ENCODE measurements at regions not wholly inside any gene's neighbourhood (a gene's known extent, or its start where the extent isn't known, plus 50 kb on each side); places are given as distances from the start of the nearest gene placed in this dataset.
"Not testable (repeated sequence)": the region's sequence is repeated elsewhere in the genome, so short reads cannot be mapped to it uniquely, and the experiment has no call there.

GRCh38 chr2:51971136-51971535 is 939.2 kb upstream of the NRXN1 start:
- ATAC-seq, result no peak

GRCh38 chr2:51969347-51969746 is 937.4 kb upstream of the NRXN1 start:
- no peak for ATAC-seq

GRCh38 chr2:51960841-51961335 is 929.0 kb upstream of the NRXN1 start:
- ATAC-seq, result no peak

GRCh38 chr2:51960281-51960680 is 928.3 kb upstream of the NRXN1 start:
- ATAC-seq, result no peak

- no peak for ATAC-seq
Observed at GRCh38 chr2:51959696-51960095, 927.8 kb upstream of the NRXN1 start.

- ATAC-seq, result no peak
Observed at GRCh38 chr2:51953931-51954330, 922.0 kb upstream of the NRXN1 start.

- ATAC-seq, result no peak
Observed at GRCh38 chr2:51921076-51921475, 889.1 kb upstream of the NRXN1 start.

GRCh38 chr2:51920509-51920908 is 888.6 kb upstream of the NRXN1 start:
- no peak for ATAC-seq

GRCh38 chr2:51919395-51919794 is 887.5 kb upstream of the NRXN1 start:
- no peak for ATAC-seq

GRCh38 chr2:51918113-51918512 is 886.2 kb upstream of the NRXN1 start:
- no peak for ATAC-seq

- ATAC-seq, result no peak
Observed at GRCh38 chr2:51903728-51904127, 871.8 kb upstream of the NRXN1 start.

GRCh38 chr2:51899643-51900042 is 867.7 kb upstream of the NRXN1 start:
- no peak for ATAC-seq

GRCh38 chr2:51894584-51894983 is 862.7 kb upstream of the NRXN1 start:
- ATAC-seq, result not testable (repeated sequence)

- ATAC-seq, result no peak
Observed at GRCh38 chr2:51888120-51888519, 856.2 kb upstream of the NRXN1 start.

- ATAC-seq, result no peak
Observed at GRCh38 chr2:51881673-51882072, 849.7 kb upstream of the NRXN1 start.

GRCh38 chr2:51880153-51880552 is 848.2 kb upstream of the NRXN1 start:
- no peak for ATAC-seq

GRCh38 chr2:51866361-51866760 is 834.4 kb upstream of the NRXN1 start:
- no peak for ATAC-seq

GRCh38 chr2:51859260-51859659 is 827.3 kb upstream of the NRXN1 start:
- no peak for ATAC-seq

GRCh38 chr2:51855683-51856082 is 823.8 kb upstream of the NRXN1 start:
- ATAC-seq, result no peak

- no peak for ATAC-seq
Observed at GRCh38 chr2:51846796-51847195, 814.9 kb upstream of the NRXN1 start.

- ATAC-seq, result no peak
Observed at GRCh38 chr2:51846018-51846417, 814.1 kb upstream of the NRXN1 start.

- no peak for ATAC-seq
Observed at GRCh38 chr2:51844596-51844995, 812.7 kb upstream of the NRXN1 start.

GRCh38 chr2:51829477-51829876 is 797.5 kb upstream of the NRXN1 start:
- no peak for ATAC-seq

- no peak for ATAC-seq
Observed at GRCh38 chr2:51825823-51826222, 793.9 kb upstream of the NRXN1 start.

GRCh38 chr2:51813247-51813646 is 781.3 kb upstream of the NRXN1 start:
- no peak for ATAC-seq
